Occipital lobe (tissue), 1 donor: ENCODE measurements at regions not wholly inside any gene's neighbourhood (a gene's known extent, or its start where the extent isn't known, plus 50 kb on each side); places are given as distances from the start of the nearest gene placed in this dataset.

Source experiments
- DNase-seq: peaks from one replicate; lab custom pipeline; 2025; lab: John Stamatoyannopoulos, UW

DNA sequence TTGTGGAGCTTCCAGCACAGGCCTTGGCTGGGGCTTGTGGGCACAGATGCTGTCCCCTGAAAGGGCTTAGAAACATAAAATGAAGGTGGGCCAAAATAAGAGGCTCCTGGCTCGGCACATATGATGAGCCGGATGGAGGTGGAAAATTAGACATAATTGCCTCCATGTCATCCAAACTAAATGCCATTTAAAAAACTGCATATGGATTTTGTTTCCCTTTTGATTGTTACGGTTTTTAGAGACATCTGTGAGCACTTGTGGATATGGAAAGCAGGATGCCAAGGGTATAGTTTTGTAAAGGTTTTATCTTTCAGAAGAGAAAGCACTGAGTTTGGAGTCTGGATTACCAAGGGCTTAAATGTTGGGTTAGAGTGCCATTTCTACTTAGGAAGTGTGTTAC is 498.3 kb downstream of the RIT2 start:
- no peak for DNase-seq

DNA sequence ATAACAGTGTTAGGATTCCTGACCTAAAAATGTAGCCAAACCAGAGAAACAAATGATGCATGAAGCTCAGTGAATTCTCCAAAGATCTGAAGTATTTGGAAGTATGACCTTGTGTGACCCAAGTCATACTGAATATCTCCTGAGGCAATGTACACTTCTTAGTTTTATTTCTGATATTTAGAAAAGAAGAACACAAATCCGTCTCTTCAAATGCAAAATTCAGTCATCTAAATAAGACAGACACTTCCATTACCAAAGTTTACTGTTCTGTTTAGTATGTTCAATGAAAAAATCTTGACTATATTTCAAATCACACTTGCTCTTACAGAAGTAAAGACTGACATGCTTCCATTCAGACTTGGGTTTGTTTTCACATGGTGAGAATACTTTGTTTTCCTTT is 495.7 kb downstream of the RIT2 start:
- no peak for DNase-seq

DNA sequence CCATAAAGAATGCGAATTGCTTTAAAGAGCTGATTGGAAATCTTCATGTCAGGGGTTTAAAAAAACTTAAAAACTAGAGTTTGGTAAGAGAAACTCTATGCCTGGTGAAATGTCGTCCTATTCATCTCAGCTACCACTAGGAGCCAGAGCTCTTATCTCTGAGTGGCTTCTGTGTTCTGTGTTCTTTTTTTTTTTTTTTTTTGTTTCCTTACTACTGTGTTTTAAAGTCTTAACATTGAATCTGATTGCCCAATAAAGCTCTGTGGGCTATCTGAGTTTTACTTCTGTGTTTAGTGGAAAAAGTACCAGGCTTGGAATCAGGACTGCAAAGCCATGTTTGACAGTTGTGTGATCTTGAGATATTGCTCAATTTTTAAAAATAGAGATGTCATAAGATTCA is 494.8 kb downstream of the RIT2 start:
- DNase-seq, result no peak

- no peak for DNase-seq
Measured at GRCh38 chr18:42623935-42624334, 491.6 kb downstream of the RIT2 start.

GRCh38 chr18:42632801-42633200 is 482.7 kb downstream of the RIT2 start:
- DNase-seq, result no peak

GRCh38 chr18:42635378-42636048 is 480.0 kb downstream of the RIT2 start:
- DNase-seq, result no peak

DNA sequence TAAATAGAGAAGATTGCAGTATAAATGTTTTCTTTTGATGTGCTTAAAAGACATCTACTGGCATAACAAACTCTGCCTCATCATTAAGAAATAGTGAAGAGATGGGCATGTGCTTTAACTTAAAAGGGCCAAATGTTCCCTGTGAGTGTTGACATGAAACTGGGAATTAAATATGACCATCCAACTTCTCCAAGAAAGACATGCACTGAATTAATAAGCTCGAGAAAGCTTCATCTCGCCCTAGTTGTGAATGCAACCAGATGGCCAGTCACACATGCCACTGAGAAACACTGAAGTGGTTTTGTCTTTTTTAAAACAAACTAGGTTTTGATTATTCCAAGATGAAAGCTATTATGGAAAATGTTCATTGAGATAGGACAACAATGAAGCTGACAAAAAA is 479.2 kb downstream of the RIT2 start:
- DNase-seq, result no peak

DNA sequence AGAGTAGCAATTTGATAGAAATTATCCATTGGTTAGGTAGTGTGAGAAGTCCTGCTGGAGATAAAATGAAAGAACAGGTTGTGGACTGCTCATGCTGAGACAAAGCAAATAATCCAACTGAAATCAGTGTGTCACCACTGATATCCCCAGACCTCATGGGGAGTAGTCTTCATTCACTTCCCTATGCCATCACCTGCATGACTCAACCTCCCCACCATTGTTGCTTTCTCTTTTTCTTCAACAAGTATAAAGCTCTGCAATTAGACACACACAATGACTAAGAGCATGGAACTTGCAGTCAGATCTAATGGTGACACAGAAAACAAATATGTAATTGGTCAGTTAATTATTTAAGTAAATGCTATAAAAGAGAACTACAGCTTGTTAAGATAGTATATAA is 475.3 kb downstream of the RIT2 start:
- no peak for DNase-seq

- DNase-seq, result no peak
Measured at GRCh38 chr18:42641996-42642395, 473.5 kb downstream of the RIT2 start.

DNA sequence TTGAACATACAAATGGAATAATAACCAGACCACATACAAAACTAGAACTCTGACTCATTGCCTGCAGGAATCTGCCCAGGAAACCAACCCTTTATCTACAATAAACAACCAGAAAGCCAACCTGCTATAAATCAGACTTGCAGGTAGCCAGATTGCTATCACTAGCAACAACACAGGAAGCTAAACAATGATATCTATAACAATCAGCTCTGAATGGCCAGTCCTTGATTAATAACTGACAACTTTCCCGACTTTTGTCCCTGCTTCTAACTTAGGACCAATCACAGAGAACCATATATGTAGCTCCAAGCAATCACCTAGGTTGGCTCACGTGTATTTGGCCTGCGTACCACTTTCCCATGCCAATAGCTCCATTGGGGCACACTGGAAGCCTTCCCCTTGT is 470.8 kb downstream of the RIT2 start:
- DNase-seq, result no peak

DNA sequence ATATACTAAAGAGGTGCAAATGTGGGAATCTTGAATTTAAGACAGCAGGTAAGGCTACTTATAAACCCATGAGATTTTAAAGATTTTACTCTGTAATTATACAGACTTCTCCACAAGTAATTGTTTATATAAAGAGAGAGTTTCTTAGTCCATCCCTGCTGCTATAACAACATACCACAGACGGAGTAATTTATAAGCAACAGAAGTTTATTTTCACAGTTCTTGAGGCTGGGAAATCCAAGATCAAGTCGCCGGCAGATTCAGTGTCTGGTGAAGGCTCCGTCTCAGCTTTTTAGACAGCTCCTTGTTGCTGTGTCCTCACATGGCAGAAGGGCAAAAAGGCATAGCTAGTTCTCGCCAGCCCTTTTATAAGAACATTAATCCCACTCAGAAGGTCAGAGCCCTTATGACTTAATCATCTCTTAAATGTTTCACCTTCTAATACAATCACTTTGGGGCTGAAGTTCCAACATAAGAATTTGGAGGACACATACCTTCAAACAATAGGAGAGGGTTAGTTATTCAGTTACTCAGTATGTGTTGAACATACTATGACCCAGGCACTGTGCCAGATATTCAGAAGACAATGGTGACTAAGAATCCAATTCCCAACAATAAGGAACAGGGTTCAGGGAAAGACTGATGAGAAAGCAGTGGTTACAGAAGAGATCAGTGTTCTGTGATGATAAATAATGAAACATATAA is 466.0 kb downstream of the RIT2 start:
- DNase-seq, result no peak

DNA sequence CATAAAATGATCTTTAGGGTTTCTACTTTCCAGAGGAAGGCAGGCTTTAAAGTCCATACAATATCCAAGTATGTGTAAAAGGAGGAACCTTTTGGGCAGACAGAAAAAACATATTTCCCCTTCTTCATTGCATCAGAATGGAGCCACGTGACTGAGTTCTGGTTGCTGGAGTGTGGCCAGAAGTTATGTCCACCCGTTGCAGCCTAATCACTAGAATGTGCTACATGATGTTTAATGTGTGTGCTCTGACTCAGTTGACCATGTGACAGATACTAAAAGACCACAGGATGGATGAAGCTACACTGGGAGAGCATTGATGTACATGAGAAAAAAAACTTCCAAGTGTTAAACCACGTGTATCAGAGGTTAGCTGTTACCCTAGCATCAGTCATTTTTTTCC is 460.9 kb downstream of the RIT2 start:
- DNase-seq, result no peak

- no peak for DNase-seq
Measured at GRCh38 chr18:42657551-42657950, 457.9 kb downstream of the RIT2 start.

DNA sequence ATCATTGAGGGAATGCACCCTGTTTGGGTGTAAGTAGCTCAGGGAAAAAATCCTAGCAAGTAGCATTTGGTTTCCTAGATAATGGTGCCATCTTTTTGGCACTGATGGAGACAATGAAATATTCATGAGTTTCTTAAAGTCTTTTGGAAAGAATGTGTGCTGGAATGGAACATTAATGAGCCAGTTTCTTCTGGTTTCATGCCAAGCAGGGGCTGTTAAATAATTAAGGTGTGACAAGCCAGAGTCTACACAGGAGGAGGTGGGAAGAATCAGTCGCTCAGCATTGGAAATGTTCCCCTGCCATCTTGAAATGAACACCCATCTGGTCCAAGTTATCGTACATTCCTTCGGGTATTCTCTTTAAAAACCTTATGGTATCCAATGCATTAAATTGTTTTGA is 457.3 kb downstream of the RIT2 start:
- no peak for DNase-seq

DNA sequence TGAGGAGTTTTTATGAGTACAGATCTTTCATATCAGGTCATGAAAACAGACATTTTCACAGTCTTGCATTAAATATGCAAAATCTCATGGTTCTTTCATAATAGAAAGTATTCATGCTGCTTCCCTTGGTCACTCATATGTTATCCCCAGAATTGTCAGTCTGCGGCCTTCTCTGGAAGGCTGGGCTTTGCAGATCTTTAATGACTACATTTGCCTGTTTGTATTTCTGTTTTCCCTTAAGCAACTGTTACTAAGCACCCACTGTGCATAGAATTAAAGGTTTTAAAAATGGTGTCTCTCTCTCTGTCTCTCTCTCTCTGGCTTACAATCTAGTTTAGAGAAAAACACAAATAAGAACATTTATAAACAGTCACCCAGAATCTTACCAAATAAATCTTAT is 456.3 kb downstream of the RIT2 start:
- no peak for DNase-seq

DNA sequence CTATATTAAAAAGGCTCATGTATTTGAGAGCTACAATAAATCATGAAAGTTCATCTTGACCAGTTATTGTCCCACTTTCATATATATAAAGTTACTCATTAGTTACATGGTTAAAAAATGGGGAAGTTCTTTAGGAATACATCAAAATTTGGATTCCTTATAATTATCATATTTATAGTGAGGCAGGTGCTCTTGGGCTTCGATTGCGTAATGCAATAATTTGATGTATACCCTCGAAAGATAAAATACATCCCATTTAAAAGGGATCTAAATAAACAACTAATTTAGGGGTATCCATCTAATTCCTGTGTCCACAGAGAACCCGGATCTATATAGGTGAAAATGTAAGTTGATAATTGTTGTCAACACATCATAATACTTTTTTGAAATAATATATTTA is 444.6 kb downstream of the RIT2 start:
- DNase-seq, result no peak

DNA sequence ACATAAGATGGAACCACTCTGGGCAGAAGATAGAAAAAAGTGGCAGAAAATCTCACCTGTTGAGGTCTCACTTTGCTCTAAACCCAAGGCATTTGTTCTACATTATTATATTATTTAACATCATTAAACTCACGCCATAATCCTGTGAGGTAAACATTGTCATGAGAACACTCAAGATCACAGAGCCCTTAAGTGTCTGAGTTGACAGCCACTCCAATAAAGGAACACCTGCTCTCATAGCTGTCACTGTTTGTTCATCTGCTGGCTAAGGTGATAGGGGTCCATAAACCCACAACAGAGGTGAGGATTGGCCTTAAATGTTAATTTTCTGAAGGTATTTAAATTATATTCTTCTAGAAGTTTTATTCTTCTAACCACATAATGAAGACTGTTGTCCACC is 439.7 kb downstream of the RIT2 start:
- no peak for DNase-seq

- no peak for DNase-seq
Measured at GRCh38 chr18:42683094-42683493, 432.4 kb downstream of the RIT2 start.

GRCh38 chr18:42689310-42689709 is 426.2 kb downstream of the RIT2 start:
- no peak for DNase-seq
